Progenitor cell of endocrine pancreas (in vitro differentiated cells): ENCODE measurements at regions not wholly inside any gene's neighbourhood (a gene's known extent, or its start where the extent isn't known, plus 50 kb on each side); places are given as distances from the start of the nearest gene placed in this dataset.

Source experiments
- DNase-seq: peaks from one replicate; pipeline ENCODE4 v3.0.0; 2021; ENCODE audit warnings: low spot score; ENCODE audit not compliant: unreplicated experiment
- H3K27ac Mint-ChIP-seq: 2 replicates; pipeline ENCODE4 v1.8.0; 2021; ENCODE audit warnings: mild to moderate bottlenecking, moderate library complexity, mixed read lengths
- H3K27me3 Mint-ChIP-seq: 2 replicates; pipeline ENCODE4 v1.8.0; 2021; ENCODE audit warnings: mixed read lengths
- H3K36me3 Mint-ChIP-seq: 2 replicates; pipeline ENCODE4 v1.8.0; 2022; ENCODE audit warnings: mixed read lengths; ENCODE audit not compliant: insufficient read depth
- H3K4me1 Mint-ChIP-seq: 2 replicates; pipeline ENCODE4 v1.8.0; 2021; ENCODE audit warnings: low read depth, mixed read lengths
- H3K4me3 Mint-ChIP-seq: 2 replicates; pipeline ENCODE4 v1.8.0; 2021; ENCODE audit warnings: low read depth, mild to moderate bottlenecking, moderate library complexity, mixed read lengths
- H3K9me3 Mint-ChIP-seq: 2 replicates; pipeline ENCODE4 v1.8.0; 2021; ENCODE audit warnings: low read depth, mixed read lengths
- CTCF ChIP-seq: fragments of 200-600 bp; sonication (generic); IDR thresholded peaks from one replicate; pipeline ENCODE4 v1.5.0; 2021; ENCODE audit warnings: antibody characterized with exemption, mild to moderate bottlenecking; ENCODE audit not compliant: unreplicated experiment

GRCh38 chr1:201717286-201717685 lies 111.7 kb upstream of the IPO9 start:
- Mint-ChIP-seq H3K27me3 (no peaks in the 10 kb centered on the region), H3K36me3 (no peaks in the 10 kb centered on the region), H3K9me3 (no peaks in the 10 kb centered on the region), H3K27ac (no peak overlapping the region), H3K4me1 (peaks cover 20% of the 10 kb centered on the region), H3K4me3 (no peak overlapping the region)
- DNase-seq, result no peak
- TF ChIP-seq CTCF, result no peak

- no peaks in the 10 kb centered on the region for H3K27me3 Mint-ChIP-seq
- H3K27ac Mint-ChIP-seq, result no peak overlapping the region
- no peak overlapping the region for H3K4me3 Mint-ChIP-seq
These were observed 110.4 kb upstream of the IPO9 start for GRCh38 chr1:201718346-201719202.

GRCh38 chr1:201719812-201720521 lies 109.0 kb upstream of the IPO9 start:
- Mint-ChIP-seq H3K4me3 (no peak overlapping the region), H3K4me1 (peaks cover 20% of the 10 kb centered on the region), H3K27me3 (no peaks in the 10 kb centered on the region), H3K36me3 (no peaks in the 10 kb centered on the region), H3K27ac (peak overlapping the region; percentile 46), H3K9me3 (no peaks in the 10 kb centered on the region)
- DNase-seq, result no peak
- TF ChIP-seq CTCF, result no peak

More at GRCh38 chr1:201718346-201719202, 110.4 kb upstream of the IPO9 start:
- no peaks in the 10 kb centered on the region for H3K9me3 Mint-ChIP-seq
- H3K4me1 Mint-ChIP-seq, result peaks cover 20% of the 10 kb centered on the region
- TF ChIP-seq CTCF, result no peak
- DNase-seq, result no peak
- H3K36me3 Mint-ChIP-seq, result no peaks in the 10 kb centered on the region

GRCh38 chr1:201720522-201720844 lies 108.5 kb upstream of the IPO9 start:
- H3K9me3 Mint-ChIP-seq, result no peaks in the 10 kb centered on the region
- peak overlapping the region; percentile 46 for H3K27ac Mint-ChIP-seq
- H3K36me3 Mint-ChIP-seq, result no peaks in the 10 kb centered on the region
- no peaks in the 10 kb centered on the region for H3K27me3 Mint-ChIP-seq
- no peak for DNase-seq
- peaks cover 20% of the 10 kb centered on the region for H3K4me1 Mint-ChIP-seq
- no peak for TF ChIP-seq CTCF
- no peak overlapping the region for H3K4me3 Mint-ChIP-seq

GRCh38 chr1:201721082-201722049 lies 107.6 kb upstream of the IPO9 start:
- no peak for DNase-seq
- no peak for TF ChIP-seq CTCF
- H3K9me3 Mint-ChIP-seq, result no peaks in the 10 kb centered on the region
- H3K27ac Mint-ChIP-seq, result no peak overlapping the region
- H3K27me3 Mint-ChIP-seq, result no peaks in the 10 kb centered on the region
- H3K36me3 Mint-ChIP-seq, result no peaks in the 10 kb centered on the region
- H3K4me3 Mint-ChIP-seq, result no peak overlapping the region
- H3K4me1 Mint-ChIP-seq, result peaks cover 20% of the 10 kb centered on the region
